SK-N-SH (cell line): ENCODE measurements at regions not wholly inside any gene's neighbourhood (a gene's known extent, or its start where the extent isn't known, plus 50 kb on each side); places are given as distances from the start of the nearest gene placed in this dataset.

Source experiments
- CTCF ChIA-PET: fragments of 300-600, 350-600 bp; formaldehyde crosslinking; extraction: SDS; loops from one replicate; lab custom pipeline; 2021; lab: Yijun Ruan, JAX
- POLR2A ChIA-PET: fragments of 350-600 bp; sonication (Branson Sonifier 250); formaldehyde crosslinking; extraction: SDS; loops from one replicate; lab custom pipeline; 2020; ENCODE audit warnings: antibody characterized with exemption, inconsistent platforms; lab: Yijun Ruan, JAX
- DNase-seq: peaks from one replicate; pipeline ENCODE4 v3.0.0; 2012
- H2AFZ ChIP-seq: fragments of 200-600 bp; sonication (generic); 2 replicates; pipeline ENCODE4 v1.8.1; 2016; ENCODE audit warnings: antibody characterized with exemption, mild to moderate bottlenecking, low read depth
- H3F3A ChIP-seq: fragments of 200-600 bp; sonication (generic); replicated peaks from 2 replicates; pipeline ENCODE3; 2016; ENCODE audit warnings: antibody characterized with exemption, mild to moderate bottlenecking; ENCODE audit not compliant: insufficient read depth
- H3K27ac ChIP-seq, 2 experiments: fragments of 200-500 bp in 1 of 2; fragments of 200-600 bp in 1 of 2; sonication (Bioruptor generic) in 1 of 2; sonication (generic), shearing (Covaris generic) in 1 of 2; 2 replicates each; pipeline versions ENCODE4 v1.5.1 to v1.6.1; 2014 to 2016; ENCODE audit warnings: low read depth in 2 of 2, inconsistent platforms in 1 of 2, low read length in 1 of 2, mild to moderate bottlenecking in 1 of 2, mixed read lengths in 1 of 2
- H3K27me3 ChIP-seq: fragments of 200-600 bp; sonication (generic), shearing (Covaris generic); 2 replicates; pipeline ENCODE4 v1.6.1; 2016; ENCODE audit warnings: mixed run types; ENCODE audit not compliant: insufficient read depth
- H3K36me3 ChIP-seq, 2 experiments: fragments of 200-500 bp in 1 of 2; fragments of 200-600 bp in 1 of 2; sonication (Bioruptor generic) in 1 of 2; sonication (generic) in 1 of 2; replicated peaks in 1 of 2; 2 replicates each; pipeline versions ENCODE3 to v1.5.1; 2014 to 2016; ENCODE audit warnings: low read length in 1 of 2, mild to moderate bottlenecking in 1 of 2; ENCODE audit not compliant: insufficient read depth in 2 of 2, control insufficient read depth in 1 of 2
- H3K4me1 ChIP-seq, 2 experiments: fragments of 200-500 bp in 1 of 2; fragments of 200-600 bp in 1 of 2; sonication (Bioruptor generic) in 1 of 2; sonication (generic), shearing (Covaris generic) in 1 of 2; 2 replicates each; pipeline versions ENCODE4 v1.5.1 to v1.6.1; 2014 to 2016; ENCODE audit warnings: low read depth in 1 of 2, low read length in 1 of 2, mixed run types in 1 of 2; ENCODE audit not compliant: insufficient read depth in 2 of 2, control insufficient read depth in 1 of 2
- H3K4me2 ChIP-seq: fragments of 200-600 bp; sonication (generic), shearing (Covaris generic); 2 replicates; pipeline ENCODE4 v1.6.1; 2017; ENCODE audit warnings: mixed run types
- H3K4me3 ChIP-seq, 2 experiments: fragments of 200-500 bp in 1 of 2; fragments of 200-600 bp in 1 of 2; sonication (Bioruptor generic) in 1 of 2; sonication (generic), shearing (Covaris generic) in 1 of 2; 2 replicates each; pipeline versions ENCODE4 v1.5.1 to v1.8.1; 2014 to 2016; ENCODE audit warnings: low read depth in 2 of 2, inconsistent platforms in 1 of 2, low read length in 1 of 2, mild to moderate bottlenecking in 1 of 2, mixed read lengths in 1 of 2, moderate library complexity in 1 of 2
- H3K79me2 ChIP-seq: fragments of 200-600 bp; sonication (generic); 2 replicates; pipeline ENCODE4 v1.8.1; 2017; ENCODE audit warnings: mild to moderate bottlenecking; ENCODE audit not compliant: insufficient read depth
- H3K9ac ChIP-seq: fragments of 200-600 bp; sonication (generic); 2 replicates; pipeline ENCODE4 v1.6.1; 2017; ENCODE audit warnings: mixed run types
- H3K9me2 ChIP-seq: fragments of 200-600 bp; sonication (generic); 2 replicates; pipeline ENCODE4 v1.6.1; 2017; ENCODE audit warnings: mixed run types
- H3K9me3 ChIP-seq: fragments of 200-600 bp; sonication (generic); 2 replicates; pipeline ENCODE4 v1.6.1; 2017; ENCODE audit warnings: mixed run types, mild to moderate bottlenecking, moderate library complexity
- H4K20me1 ChIP-seq: fragments of 200-600 bp; sonication (generic); 2 replicates; pipeline ENCODE4 v1.6.1; 2017; ENCODE audit warnings: mild to moderate bottlenecking, mixed run types; ENCODE audit not compliant: insufficient read depth
- CHD2 ChIP-seq: fragments of 150-350 bp; IDR thresholded peaks from 2 replicates; pipeline ENCODE4 v1.6.1; 2018; ENCODE audit warnings: low read length; ENCODE audit not compliant: partially characterized antibody
- ELF1 ChIP-seq: IDR thresholded peaks from 2 replicates; pipeline ENCODE4 v1.4.0; 2012
- EZH2phosphoT487 ChIP-seq: fragments of 200-600 bp; sonication (generic); IDR thresholded peaks from 2 replicates; pipeline ENCODE4 v1.6.1; 2017; ENCODE audit warnings: low read depth, mixed run types, mild to moderate bottlenecking, antibody characterized with exemption, moderate library complexity, borderline replicate concordance
- FOSL2 ChIP-seq: IDR thresholded peaks from 2 replicates; pipeline ENCODE4 v1.4.0; 2012; ENCODE audit warnings: low read depth, mild to moderate bottlenecking, moderate library complexity, borderline replicate concordance
- FOXM1 ChIP-seq: IDR thresholded peaks from 2 replicates; pipeline ENCODE4 v1.4.0; 2012; ENCODE audit warnings: low read depth, mild to moderate bottlenecking
- MXI1 ChIP-seq: IDR thresholded peaks from 2 replicates; pipeline ENCODE4 v1.6.1; 2012; ENCODE audit warnings: mild to moderate bottlenecking, low read depth, low read length, improper control_type of control experiment
- NRF1 ChIP-seq: IDR thresholded peaks from 2 replicates; pipeline ENCODE4 v1.6.1; 2012; ENCODE audit warnings: low read depth, mild to moderate bottlenecking, low read length
- PBX3 ChIP-seq: IDR thresholded peaks from 2 replicates; pipeline ENCODE4; 2012
- REST ChIP-seq: IDR thresholded peaks from 2 replicates; pipeline ENCODE4 v1.6.1; 2012; ENCODE audit warnings: mild to moderate bottlenecking, low read depth, low read length, moderate library complexity
- RFX5 ChIP-seq: IDR thresholded peaks from 2 replicates; pipeline ENCODE4 v1.6.1; 2012; ENCODE audit warnings: mild to moderate bottlenecking, improper control_type of control experiment, low read length
- SIN3A ChIP-seq: IDR thresholded peaks from 2 replicates; pipeline ENCODE4 v1.6.1; 2012; ENCODE audit warnings: low read depth, mild to moderate bottlenecking, low read length, moderate library complexity, borderline replicate concordance
- SMC3 ChIP-seq: IDR thresholded peaks from 2 replicates; pipeline ENCODE4 v1.6.1; 2012; ENCODE audit warnings: low read depth, low read length, improper control_type of control experiment
- TAF1 ChIP-seq: IDR thresholded peaks from 2 replicates; pipeline ENCODE4 v1.6.1; 2012; ENCODE audit warnings: low read depth, mild to moderate bottlenecking, low read length, moderate library complexity, borderline replicate concordance
- YY1 ChIP-seq: IDR thresholded peaks from 2 replicates; pipeline ENCODE4 v1.4.0; 2012; ENCODE audit warnings: low read depth, mild to moderate bottlenecking
- WGBS: methylation state at CpG from one replicate; pipeline ENCODE4 v1.1.6; 2017; ENCODE audit warnings: low lambda C conversion rate; 5-methylcytosine and 5-hydroxymethylcytosine counted together
- TF ChIP-seq, protein P1 (sequence below): IDR thresholded peaks from 2 replicates; pipeline ENCODE4 v1.4.0; 2012; ENCODE audit warnings: low read depth, borderline replicate concordance

- no peak overlapping the region for H3K4me3 ChIP-seq
- WGBS, result 45% methylated on average over 2 of the region's 2 CpGs
- H3K79me2 ChIP-seq, result no peaks in the 10 kb centered on the region
- H3F3A ChIP-seq, result no peaks in the 10 kb centered on the region
- H2AFZ ChIP-seq, result no peak overlapping the region
- POLR2A ChIA-PET, result interaction anchor here (1.6 kb wide), 1 partner anchor 430 kb away, joined by 3 read pairs; the partner anchor contains the start of gene SEPTIN7
- H3K27ac ChIP-seq, result peak overlapping the region in 1 of 2 experiments; percentile 57; a peak in 2 of 4 replicates
- DNase-seq, result no peak
- CTCF ChIA-PET, result interaction anchor here (0.8 to 3.0 kb wide), 12 partner anchors 11 to 208 kb away, joined by 3 to 11 read pairs (median 3); no protein-coding TSS in a partner anchor
- no peaks in the 10 kb centered on the region; the same call in 1 of the 2 replicates for H3K27me3 ChIP-seq
- no peak overlapping the region for H3K4me2 ChIP-seq
- no peaks in the 10 kb centered on the region for H3K9me3 ChIP-seq
- H3K9me2 ChIP-seq, result no peaks in the 10 kb centered on the region
- H3K4me1 ChIP-seq, result peaks cover 0 to 20% of the 10 kb centered on the region in 2 experiments; a peak in 2 of 4 replicates
- no peaks in the 10 kb centered on the region for H4K20me1 ChIP-seq
- no peaks in the 10 kb centered on the region for H3K36me3 ChIP-seq
- H3K9ac ChIP-seq, result no peak overlapping the region
- no peak for TF ChIP-seq RFX5
- TF ChIP-seq NRF1, result no peak
- no peak for TF ChIP-seq EZH2phosphoT487
- TF ChIP-seq REST, result no peak
- no peak for TF ChIP-seq PBX3
- TF ChIP-seq YY1, result no peak
- no peak for TF ChIP-seq TAF1
- TF ChIP-seq MXI1, result no peak
- TF ChIP-seq, protein P1, sequence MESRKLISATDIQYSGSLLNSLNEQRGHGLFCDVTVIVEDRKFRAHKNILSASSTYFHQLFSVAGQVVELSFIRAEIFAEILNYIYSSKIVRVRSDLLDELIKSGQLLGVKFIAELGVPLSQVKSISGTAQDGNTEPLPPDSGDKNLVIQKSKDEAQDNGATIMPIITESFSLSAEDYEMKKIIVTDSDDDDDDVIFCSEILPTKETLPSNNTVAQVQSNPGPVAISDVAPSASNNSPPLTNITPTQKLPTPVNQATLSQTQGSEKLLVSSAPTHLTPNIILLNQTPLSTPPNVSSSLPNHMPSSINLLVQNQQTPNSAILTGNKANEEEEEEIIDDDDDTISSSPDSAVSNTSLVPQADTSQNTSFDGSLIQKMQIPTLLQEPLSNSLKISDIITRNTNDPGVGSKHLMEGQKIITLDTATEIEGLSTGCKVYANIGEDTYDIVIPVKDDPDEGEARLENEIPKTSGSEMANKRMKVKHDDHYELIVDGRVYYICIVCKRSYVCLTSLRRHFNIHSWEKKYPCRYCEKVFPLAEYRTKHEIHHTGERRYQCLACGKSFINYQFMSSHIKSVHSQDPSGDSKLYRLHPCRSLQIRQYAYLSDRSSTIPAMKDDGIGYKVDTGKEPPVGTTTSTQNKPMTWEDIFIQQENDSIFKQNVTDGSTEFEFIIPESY, result no peak
- TF ChIP-seq CHD2, result no peak
- no peak for TF ChIP-seq SIN3A
- TF ChIP-seq SMC3, result no peak
- TF ChIP-seq FOXM1, result no peak
- TF ChIP-seq FOSL2, result no peak
- TF ChIP-seq ELF1, result no peak
Observed at GRCh38 chr7:35371221-35371620, 117.3 kb upstream of the TBX20 start.
